ENCODE measurements at regions not wholly inside any gene's neighbourhood (a gene's known extent, or its start where the extent isn't known, plus 50 kb on each side); places are given as distances from the start of the nearest gene placed in this dataset.

GRCh38 chr6:168826078-168826390 is 385.1 kb downstream of the SMOC2 start:
- TF ChIP-seq CTCF (IDR thresholded peaks at IDR 0.05) = no peak
- TF ChIP-seq EZH2 (IDR thresholded peaks at IDR 0.05) = no peak
- no peak for TF ChIP-seq EZH2phosphoT487 (IDR thresholded peaks at IDR 0.05)
